ENCODE measurements at regions not wholly inside any gene's neighbourhood (a gene's known extent, or its start where the extent isn't known, plus 50 kb on each side); places are given as distances from the start of the nearest gene placed in this dataset.
"Not testable (repeated sequence)": the region's sequence is repeated elsewhere in the genome, so short reads cannot be mapped to it uniquely, and the experiment has no call there.

GRCh38 chr22:49009359-49010063 lies 818.2 kb downstream of the BRD1 start:
- DNase-seq (ENCODE audit: low read depth in 1 of 2, low spot score in 1 of 2): no peak
- TF ChIP-seq JUND (IDR thresholded peaks at IDR 0.05; ENCODE audit: low read depth): no peak
- in situ Hi-C loops (cut with HindIII; ENCODE audit: low pct_unique_long_range_greater_than_20kb, low sequenced_read_pairs): no loop called here

- TF ChIP-seq JUND (IDR thresholded peaks at IDR 0.05; ENCODE audit: low read depth): no peak
- DNase-seq (ENCODE audit: low read depth in 1 of 2, low spot score in 1 of 2): no peak
- in situ Hi-C loops (cut with HindIII; ENCODE audit: low pct_unique_long_range_greater_than_20kb, low sequenced_read_pairs): no loop called here
These were observed 818.9 kb downstream of the BRD1 start for GRCh38 chr22:49008682-49009235.

DNA sequence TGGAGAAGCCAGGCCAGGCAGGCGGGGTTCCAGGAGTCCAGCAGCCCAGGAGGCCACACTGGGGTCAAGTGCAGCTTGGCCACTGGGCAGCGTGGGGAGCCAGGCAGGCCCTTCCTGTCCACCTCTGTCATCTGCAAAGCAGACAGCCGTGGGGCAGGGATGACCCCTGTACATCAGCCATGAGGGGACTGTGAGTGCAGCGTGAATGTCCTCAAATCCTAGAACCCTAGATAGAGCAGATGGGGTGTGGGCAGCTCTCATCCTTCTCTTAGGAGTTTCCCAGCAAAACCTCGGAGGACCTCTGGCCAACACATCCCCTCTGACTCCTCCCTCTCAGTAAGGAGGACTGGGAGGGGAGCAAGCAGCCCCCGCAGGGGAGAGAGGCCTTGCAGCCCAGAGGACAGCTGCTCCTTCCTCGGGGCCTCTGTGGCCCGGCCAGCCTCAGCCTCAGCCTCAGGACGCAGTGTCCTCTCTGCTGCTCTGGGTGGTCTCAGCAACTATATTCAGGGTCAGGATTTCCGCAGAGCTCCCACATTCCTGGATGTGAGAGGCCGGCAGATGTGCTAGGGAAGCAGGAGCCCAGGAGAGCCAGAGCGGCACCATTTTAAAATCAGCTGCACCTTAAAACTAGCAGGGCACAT lies 820.5 kb downstream of the BRD1 start:
- DNase-seq (ENCODE audit: low read depth in 1 of 2, low spot score in 1 of 2): no peak
- no peak for TF ChIP-seq JUND (IDR thresholded peaks at IDR 0.05; ENCODE audit: low read depth)
- in situ Hi-C loops (cut with HindIII; ENCODE audit: low pct_unique_long_range_greater_than_20kb, low sequenced_read_pairs): no loop called here

DNA sequence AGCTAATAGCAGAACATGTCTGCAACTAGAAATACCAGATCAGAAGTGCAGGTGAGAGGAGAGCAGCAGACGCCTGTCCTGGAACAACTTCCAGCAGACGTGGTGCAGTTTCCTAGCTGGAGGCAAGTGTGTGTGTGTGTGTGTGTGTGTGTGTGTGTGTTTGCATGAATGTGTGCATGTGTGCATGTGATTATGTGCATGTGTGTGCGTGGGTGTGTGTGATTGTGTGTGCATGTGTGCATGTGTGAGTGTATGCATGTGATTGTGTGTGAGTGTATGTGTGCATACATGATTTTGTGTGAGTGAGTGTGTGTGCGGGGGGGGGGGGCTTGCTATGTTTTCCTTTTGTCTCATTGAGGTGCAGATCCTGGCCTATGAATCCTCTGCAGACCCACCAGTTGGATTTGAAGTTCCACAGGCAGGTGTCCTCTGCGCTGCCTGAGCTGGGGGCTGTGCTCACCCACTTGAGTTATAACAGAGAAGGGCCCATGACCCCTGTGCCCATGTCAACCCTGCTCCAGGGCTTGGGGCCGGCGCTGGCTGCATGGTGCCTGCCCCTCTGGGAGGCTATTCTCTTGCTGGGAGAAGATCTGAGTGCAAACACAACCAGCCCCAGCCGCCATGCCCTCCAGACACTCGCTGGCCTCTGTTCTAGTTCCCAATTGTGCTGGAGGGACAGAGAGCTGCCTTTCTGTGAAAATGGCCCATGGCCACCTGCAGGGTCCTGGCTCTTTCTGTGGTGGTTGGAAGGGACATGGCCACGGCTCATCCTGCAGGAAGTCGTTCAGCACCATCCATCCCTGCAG lies 821.3 kb downstream of the BRD1 start:
- in situ Hi-C loops (cut with HindIII; ENCODE audit: low pct_unique_long_range_greater_than_20kb, low sequenced_read_pairs): no loop called here

DNA sequence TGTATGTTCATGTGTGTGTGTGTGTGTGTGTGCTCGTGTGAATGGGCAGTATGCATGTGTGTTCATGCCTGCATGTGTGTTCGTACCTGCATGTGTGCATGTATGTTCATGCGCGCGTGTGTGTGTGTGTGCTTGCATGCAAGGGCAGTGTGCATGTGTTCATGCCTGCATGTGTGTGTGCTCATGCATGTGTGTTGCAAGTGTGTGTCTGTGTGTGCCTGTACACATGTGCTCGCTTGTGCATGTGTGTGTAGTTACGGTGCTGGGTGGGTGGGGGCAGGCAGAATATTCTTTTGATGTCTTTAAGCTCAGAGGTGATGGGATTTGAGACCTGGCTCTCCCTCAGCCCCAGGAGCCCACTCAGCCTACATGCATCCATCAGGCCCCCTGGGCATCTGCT lies 822.1 kb downstream of the BRD1 start:
- no peak for DNase-seq (ENCODE audit: low read depth in 1 of 2, low spot score in 1 of 2)
- in situ Hi-C loops (cut with HindIII; ENCODE audit: low pct_unique_long_range_greater_than_20kb, low sequenced_read_pairs): no loop called here
- no peak for TF ChIP-seq JUND (IDR thresholded peaks at IDR 0.05; ENCODE audit: low read depth)

More for the DNA sequence above, 821.3 kb downstream of the BRD1 start:
- DNase-seq (ENCODE audit: low read depth in 1 of 2, low spot score in 1 of 2): no peak
- TF ChIP-seq JUND (IDR thresholded peaks at IDR 0.05; ENCODE audit: low read depth): no peak

GRCh38 chr22:49004484-49005399 lies 822.9 kb downstream of the BRD1 start:
- no peak for TF ChIP-seq JUND (IDR thresholded peaks at IDR 0.05; ENCODE audit: low read depth)
- no peak for DNase-seq (ENCODE audit: low read depth in 1 of 2, low spot score in 1 of 2)
- in situ Hi-C loops (cut with HindIII; ENCODE audit: low pct_unique_long_range_greater_than_20kb, low sequenced_read_pairs): no loop called here

- DNase-seq (ENCODE audit: low read depth in 1 of 2, low spot score in 1 of 2); in situ Hi-C loops (cut with HindIII; ENCODE audit: low pct_unique_long_range_greater_than_20kb, low sequenced_read_pairs): not testable (repeated sequence)
These were observed 830.1 kb downstream of the BRD1 start for GRCh38 chr22:48997605-48998004.

GRCh38 chr22:48993655-48994054 lies 834.0 kb downstream of the BRD1 start:
- DNase-seq (ENCODE audit: low read depth in 1 of 2, low spot score in 1 of 2): no peak
- no peak for TF ChIP-seq JUND (IDR thresholded peaks at IDR 0.05; ENCODE audit: low read depth)
- in situ Hi-C loops (cut with HindIII; ENCODE audit: low pct_unique_long_range_greater_than_20kb, low sequenced_read_pairs): no loop called here

- DNase-seq (ENCODE audit: low read depth in 1 of 2, low spot score in 1 of 2): no peak
- in situ Hi-C loops (cut with HindIII; ENCODE audit: low pct_unique_long_range_greater_than_20kb, low sequenced_read_pairs): no loop called here
- TF ChIP-seq JUND (IDR thresholded peaks at IDR 0.05; ENCODE audit: low read depth): no peak
These were observed 843.0 kb downstream of the BRD1 start for GRCh38 chr22:48984639-48985038.

DNA sequence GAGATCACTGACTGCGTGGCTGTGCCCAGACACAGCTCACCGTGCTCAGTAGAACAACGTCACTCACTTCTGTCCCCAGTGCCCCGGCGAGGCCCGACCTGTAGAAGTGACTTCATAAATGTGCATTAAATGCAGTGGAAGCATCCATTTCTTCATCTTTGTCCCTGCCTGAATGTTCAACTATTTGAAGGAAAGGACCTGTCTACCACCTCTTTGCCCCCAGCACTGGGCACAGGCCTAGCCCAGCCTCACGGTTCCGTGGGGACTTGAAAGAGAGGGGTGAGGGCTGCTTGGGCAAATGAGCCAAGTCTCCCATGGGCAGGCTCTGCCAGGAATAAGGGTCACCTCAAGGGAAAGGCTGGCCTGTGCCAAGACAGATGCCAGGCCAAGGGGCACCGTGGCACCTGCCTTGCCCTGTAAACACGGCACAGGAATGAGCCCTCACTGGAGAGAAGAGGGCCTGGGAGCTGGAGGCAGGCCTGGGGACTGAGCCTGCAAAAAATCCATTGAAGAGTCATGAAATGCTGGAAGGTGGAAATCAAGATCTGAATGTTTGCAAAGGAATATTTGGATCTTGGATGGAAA lies 845.3 kb downstream of the BRD1 start:
- no peak for DNase-seq (ENCODE audit: low read depth in 1 of 2, low spot score in 1 of 2)
- no peak for TF ChIP-seq JUND (IDR thresholded peaks at IDR 0.05; ENCODE audit: low read depth)
- in situ Hi-C loops (cut with HindIII; ENCODE audit: low pct_unique_long_range_greater_than_20kb, low sequenced_read_pairs): no loop called here

- no peak for TF ChIP-seq JUND (IDR thresholded peaks at IDR 0.05; ENCODE audit: low read depth)
- in situ Hi-C loops (cut with HindIII; ENCODE audit: low pct_unique_long_range_greater_than_20kb, low sequenced_read_pairs): no loop called here
- DNase-seq (ENCODE audit: low read depth in 1 of 2, low spot score in 1 of 2): no peak
These were observed 846.2 kb downstream of the BRD1 start for GRCh38 chr22:48981371-48982061.
